T-helper 22 cell (primary cell): ENCODE measurements at regions not wholly inside any gene's neighbourhood (a gene's known extent, or its start where the extent isn't known, plus 50 kb on each side); places are given as distances from the start of the nearest gene placed in this dataset.

Experiments
- DNase-seq: peaks from one replicate; pipeline ENCODE4 v3.0.0-alpha.2; 2020; ENCODE audit warnings: low read depth

DNA sequence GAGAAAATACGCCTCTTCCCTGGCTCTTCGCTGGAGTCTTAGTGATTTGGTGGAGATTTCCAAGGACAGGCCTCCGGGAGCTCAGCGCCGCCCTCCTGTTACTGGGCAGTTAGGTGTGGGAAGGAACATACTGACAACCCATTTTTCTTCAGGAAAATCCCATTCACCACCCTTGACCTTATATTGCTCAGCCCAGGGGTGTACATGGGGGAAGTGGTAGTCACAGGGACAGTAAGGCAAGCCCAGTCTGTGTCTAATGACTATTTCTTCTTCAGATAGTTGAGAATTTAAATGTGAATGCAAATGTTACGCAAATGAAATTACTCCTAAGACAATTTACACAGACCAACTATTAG is 119.4 kb downstream of the UQCRFS1 start:
- DNase-seq = no peak

DNA sequence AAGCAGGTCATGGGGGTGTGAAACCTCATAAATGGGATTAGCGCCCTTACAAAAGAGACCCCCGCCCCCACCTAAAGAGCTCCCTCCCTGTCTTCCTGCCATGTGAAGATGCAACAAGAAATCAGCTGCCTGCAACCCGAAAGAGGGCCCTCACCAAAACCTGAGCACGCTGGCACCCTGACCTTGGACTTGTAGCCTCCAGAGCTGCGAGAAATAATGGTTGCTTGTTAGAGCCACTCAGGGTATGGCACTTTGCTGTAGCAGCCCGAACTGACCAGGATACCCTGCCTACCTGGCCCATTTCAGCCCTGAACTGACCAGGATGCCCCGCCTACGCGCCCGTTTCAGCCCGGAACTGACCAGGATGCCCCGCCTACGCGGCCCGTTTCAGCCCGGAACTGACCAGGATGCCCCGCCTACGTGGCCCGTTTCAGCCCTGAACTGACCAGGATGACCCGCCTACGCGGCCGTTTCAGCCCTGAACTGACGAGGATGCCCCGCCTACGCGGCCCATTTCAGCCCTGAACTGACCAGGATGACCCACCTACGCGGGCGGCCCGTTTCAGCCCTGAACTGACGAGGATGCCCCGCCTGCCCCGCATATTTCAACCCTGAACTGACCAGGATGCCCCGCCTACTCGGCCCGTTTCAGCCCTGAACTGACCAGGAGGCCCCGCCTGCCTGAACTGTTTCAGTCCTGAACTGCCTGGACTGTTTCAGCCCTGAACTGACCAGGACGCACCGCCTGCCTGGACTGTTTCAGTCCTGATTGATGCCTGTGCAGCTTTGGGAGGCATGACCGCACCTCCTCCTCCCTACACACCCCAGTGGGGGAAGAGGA is 120.0 kb downstream of the UQCRFS1 start:
- no peak for DNase-seq

DNA sequence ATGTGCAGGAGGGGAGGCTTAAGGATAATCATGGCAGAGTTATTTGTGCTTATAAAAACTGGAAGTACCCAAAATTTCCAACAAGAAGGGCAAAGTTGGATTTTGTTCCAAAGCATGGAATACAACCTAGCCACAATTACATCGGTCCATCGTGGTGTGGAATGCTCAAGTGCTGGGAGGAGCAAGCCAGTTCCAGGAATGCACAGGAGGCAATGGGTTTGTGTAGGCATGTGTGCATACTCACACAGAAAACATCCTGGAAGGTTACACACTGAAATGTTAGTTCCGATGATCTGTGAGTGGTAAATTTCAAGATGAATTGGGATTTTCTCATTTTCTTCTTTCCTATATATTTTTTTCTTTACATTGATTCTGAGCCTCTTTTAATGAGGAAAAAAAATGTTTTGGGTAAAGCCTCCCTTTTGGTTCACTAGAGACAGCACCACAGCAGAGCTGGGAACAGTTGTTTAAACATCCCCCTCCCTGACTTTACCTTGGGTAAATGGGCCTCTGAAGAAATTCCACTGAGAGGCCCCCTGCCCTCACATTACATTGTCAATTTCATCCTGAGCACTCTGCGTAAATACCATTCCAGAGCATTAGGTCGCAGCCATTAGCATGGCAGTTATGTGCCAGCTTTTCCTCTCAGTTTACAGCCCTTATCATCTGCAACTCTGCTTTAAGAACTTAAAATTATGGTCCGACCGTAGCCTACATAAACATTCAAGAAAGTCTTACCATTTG is 122.0 kb downstream of the UQCRFS1 start:
- no peak for DNase-seq

DNA sequence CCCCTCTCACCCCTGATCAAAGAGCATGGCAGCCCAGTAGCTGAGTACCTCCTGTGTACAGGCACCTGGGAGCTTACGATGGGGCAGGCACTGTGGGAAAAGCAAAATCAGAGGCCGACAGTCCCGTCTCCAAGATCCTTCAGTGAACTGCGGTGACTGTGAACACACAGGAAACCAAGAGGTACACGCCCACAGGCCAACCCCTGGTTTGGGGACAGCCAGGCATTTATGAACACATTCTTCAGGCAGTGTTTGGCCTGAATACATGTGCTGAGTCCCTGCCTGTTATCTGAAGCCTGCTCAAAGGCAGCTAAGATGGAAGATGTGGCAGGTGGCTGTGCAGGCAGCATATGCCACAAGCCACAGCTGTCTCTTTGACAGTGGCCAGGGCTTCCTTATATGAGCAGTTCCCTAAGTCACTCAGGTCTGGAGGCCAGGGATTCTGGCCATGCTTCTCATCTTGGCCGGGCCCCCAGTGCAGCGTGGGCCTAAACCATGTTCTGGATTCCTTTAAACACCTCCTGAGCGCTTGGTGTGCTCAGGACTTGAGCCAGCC is 123.6 kb downstream of the UQCRFS1 start:
- no peak for DNase-seq

DNA sequence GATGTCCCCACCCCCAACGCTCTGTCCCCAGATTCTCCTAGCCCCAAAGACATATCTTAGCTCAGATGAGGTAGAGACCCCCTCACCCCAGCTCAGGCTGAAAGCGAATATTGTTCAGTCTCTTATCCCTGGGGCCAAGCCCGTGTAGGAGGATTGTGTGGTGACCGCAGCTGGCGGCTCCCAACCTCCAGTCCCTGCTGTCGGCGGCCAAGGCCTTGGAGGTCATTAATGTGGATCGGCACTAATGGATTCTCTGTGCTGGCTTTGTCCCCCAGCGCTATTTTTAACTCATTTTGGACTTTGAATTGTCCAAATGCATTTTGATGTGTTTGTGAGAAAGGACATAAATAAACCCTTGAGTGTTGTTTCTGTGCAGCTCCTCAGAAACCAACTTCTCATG is 124.2 kb downstream of the UQCRFS1 start:
- DNase-seq = no peak

DNA sequence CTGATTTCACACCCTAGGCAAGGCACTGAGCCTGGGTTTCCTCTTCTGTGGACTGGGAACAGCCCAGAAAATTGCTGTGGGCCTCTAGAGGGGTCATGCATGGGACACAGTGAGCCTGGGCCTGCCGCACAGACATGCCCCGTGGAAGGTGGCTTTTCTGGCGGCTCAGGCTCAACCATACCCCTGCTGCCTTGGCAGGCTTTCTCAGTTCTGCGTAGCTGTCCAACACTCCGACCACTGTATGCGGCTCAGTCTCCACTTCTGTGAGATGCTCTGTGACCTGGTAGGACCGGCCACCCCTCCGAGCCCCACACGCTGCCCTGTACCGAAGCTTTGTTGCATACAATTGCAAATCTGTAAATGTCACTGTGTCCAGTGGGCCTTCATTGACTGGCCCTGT is 126.3 kb downstream of the UQCRFS1 start:
- DNase-seq = no peak

DNA sequence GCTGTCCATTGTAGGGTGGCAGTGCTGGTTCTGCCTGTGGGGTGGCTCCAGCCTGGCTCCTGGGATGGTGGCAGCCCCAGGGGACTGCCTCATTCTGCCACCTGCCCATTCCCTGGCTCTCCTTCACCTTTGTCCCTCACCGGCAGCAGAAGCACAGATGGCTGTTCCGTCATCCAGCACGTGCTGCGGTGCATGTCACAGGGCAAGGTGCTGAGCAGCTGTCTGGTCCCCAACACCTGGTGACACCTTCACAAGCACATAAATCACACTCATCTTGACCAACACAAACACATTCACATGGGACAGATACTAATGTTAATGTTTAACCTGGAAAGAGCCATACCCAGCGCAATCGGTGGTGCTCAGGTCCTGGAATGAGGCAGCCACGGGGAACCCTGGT is 126.8 kb downstream of the UQCRFS1 start:
- no peak for DNase-seq

DNA sequence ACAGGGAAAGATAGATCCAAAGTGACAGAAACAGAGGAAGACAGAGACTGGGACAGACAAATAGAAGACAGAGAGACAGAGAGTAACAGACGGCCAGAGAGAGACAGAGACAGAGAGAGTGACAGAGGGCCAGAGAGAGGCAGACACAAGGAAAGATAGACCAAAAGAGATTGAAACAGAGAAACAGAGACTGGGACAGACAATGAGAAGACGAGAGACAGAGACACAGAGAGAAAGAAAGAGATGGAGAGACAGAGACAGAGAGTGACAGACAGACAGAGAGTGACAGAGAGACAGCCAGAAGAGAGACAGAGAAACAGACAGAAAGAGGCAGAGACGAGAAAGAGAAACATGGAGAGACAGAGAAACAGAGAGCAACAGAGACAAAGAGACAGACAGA is 127.3 kb downstream of the UQCRFS1 start:
- no peak for DNase-seq

DNA sequence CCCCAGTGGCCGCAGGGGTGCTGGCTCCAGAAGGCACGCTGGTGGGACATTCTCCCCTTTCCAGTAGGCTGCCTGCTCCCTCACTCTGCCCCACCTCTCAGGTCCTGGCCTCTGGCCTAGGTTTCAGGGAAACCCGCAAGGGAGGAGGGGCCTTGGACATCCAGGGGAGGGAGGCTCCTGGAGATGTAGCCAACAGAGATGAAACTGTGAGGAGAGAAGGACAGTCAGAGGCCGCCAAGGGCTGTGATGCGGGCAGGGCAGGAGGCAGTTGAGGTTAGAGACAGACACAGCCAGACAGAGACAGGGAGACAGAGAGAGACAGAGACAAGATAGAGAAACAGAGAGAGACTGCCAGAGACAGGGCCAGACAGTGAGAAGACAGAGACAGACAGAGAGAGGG is 127.7 kb downstream of the UQCRFS1 start:
- DNase-seq = no peak

DNA sequence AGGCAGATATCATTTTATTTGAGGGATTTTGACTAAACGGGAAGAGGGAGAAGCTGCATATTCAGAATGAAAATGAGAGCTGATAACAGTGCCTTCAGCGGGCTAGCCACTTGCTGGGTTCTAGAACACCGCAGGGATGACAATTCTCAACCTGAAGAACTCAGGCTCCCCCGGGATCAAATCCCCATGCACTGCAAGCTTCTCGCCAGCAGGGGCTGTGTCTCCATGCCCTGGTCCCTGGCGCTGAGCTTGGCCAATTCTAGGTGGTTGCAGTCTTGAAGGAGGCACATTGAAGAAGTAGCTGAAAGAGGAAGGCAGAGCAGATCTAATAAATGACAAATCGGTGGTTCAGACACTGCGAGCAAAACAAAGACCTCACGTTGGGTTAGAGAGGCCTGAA is 128.7 kb downstream of the UQCRFS1 start:
- DNase-seq = no peak

DNA sequence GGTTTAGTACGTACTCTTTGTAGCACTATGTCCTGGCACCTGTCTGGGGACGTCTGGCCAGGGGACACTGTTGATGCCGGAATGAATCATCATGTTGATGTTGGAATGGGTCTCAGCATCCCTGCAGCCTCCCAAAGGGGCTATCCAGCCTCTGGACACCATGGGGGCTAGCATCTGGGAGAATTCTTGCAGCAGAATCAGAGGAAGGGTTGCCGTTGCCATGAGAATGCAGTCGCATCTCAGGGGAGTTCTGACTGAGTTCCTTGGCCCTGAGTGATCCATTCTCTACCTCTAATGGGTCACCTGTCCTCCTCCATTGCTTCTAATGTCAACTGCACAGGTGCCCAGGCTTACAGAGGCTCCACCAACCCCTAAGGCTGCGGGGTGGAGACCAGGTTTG is 129.1 kb downstream of the UQCRFS1 start:
- DNase-seq = no peak

DNA sequence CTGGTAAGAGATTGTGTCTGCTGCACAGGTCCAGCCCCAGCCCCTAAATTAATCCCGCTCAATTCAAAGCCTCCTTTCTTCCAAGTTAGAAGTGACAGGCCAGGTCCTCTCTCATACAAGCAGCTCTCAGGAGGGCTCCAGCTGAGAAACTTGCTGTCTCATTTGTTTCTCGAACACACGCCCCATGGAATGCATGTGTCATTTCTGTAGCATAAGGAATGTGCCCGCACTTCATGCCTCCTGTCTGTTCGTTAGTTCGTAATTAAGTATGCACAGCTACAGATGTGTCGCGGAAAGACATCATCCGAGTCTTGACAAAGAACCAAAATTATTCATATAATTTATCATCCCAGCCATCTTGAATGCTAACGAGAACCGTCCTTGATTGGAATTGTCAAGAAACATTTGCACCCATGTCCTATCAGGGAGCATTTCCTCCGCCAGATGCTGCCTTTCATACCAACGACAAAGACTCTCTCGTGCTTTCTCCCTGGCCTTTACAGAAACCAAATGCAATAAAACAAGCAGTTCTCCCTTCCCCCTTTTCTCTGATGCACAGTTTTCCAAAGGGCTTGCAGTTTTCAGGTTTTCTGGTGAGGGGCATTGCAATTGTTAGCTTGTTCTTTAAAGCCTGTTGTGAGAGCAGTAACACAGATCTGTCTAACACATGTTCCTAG is 133.5 kb downstream of the UQCRFS1 start:
- no peak for DNase-seq

DNA sequence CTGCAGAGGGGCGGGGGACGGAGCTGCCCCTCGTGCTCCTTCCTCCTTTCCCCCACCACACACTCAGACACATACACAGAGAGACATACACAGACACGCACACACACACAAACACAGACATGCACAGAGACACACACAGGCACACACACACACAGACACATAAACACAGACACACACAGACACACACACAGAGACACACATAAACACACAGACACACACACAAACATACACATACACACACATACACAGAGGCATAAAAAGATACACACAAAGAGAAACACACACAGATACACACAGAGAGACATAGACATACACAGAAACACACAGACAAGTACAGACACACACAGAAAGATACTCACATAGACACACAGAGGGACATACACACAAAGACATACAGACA is 136.0 kb downstream of the UQCRFS1 start:
- no peak for DNase-seq

DNA sequence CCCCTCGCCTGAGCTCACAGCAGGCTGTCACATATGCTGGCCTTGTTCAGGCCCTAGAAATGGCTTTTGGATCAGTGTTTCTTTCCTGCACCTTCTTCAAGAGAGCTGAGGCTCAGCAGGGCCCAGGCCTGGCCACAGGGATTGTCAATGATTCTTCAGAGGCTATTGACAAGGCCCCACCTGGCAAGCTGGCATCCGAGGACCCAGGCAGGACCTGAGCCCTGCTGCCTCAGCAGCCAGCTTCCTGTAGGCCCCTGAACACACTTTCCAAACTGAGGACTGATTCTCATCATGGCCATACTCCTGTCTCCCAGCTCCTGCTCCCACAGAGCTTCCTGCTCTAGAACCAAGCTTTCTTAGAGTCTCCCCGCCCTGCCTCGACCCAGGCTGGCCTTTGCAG is 136.8 kb downstream of the UQCRFS1 start:
- no peak for DNase-seq

DNA sequence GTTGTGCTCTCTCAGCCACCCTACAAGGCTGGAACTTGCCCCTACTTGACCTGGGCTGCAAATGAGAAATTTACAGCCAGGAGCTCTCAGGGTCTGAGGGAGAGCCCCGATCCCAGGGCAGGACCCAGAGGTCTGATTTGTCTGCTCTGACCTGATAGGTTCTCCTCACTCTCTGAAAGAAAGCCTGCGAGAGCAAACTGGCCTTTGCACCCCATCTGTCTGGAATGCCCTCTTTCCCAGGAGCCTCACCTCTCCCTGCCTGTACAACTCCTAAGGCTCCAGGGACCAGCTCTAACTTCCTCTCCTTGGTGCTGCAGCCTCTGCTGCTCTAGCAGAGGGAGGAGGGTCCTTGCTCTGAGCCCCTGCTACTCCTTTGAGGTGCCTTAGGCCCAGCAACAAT is 137.8 kb downstream of the UQCRFS1 start:
- no peak for DNase-seq

DNA sequence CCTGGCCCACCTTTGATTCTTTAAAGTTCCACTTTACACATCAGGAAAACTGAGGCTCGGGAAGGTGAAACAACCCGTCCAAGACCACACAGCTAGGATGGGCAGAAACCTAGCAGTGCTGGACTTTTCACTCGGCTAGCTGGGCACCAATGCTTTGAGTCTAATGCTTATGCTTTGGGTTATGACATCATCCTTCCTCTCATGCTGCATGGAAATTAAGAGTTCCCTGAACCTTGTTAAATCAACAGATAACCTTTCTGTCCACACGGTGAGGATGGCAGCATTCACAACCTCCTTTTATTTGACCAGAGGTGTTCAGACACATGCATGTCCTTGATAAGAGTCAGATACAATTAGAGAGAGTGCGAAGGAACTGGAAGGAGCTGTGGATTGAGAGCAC is 138.4 kb downstream of the UQCRFS1 start:
- DNase-seq = no peak

DNA sequence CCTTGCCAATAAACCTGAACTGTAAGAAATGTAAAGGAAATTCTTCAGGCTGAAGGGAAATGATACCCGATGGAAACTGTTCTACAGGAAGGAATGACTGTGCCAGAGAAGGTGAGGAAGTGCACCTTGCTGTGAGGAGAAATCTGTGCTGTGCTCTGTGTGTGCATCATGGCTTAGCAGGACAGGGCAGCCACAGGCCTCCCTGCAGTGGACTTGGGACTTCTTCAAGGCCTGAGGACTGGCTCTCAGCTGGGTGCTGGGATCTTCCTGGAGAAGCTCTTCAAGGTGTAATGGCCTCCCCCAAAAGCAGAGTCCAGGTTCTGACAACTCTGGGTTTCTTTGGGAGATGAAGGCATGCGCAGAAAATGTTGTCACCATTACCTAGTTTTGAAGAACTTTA is 145.1 kb downstream of the UQCRFS1 start:
- DNase-seq = no peak

DNA sequence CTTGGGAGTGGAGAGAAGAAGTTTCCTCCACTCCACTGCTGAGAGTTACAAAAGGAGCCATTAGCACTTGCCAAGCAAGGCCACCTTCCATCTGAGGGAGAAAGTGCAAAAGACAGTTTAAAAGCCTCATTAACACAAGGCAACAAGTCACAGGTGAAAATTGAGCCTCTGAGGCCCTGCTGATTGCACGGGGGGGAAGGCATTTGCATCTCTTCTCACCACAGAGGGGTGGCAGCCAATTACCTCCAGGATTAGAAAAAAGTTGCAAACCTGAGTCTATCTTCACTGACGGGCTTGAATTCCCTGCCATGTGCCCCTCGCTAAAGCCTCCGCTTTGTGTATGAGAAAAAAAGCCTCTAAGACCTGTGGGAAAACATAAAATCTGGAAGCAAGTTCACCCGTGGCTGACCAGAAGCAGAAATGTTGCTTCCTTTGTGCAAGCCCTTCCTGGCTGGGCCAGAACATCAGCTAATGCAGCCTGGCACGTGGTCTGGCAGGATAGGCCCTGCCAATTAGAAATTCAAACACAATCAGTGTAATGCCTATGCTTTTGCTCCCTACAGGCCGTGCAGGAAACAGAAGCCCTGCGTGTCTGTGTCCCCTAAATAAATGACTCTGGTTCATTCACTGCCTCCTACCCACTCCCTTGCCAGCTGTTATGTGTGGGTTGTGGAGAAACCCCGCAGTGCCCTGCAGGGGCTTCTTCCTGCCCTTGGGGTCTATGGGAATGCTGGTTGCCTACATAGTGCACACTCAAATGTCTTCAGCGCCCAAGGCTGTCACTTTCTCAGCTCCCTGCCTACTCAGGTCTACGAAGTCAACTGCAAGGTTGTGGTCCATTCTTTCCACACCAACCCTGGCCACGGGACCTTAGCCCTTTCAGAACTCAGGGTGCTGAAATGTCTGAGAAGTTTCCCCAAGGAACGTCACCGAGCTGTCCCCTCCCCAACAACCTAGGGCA is 150.2 kb downstream of the UQCRFS1 start:
- DNase-seq = no peak

DNA sequence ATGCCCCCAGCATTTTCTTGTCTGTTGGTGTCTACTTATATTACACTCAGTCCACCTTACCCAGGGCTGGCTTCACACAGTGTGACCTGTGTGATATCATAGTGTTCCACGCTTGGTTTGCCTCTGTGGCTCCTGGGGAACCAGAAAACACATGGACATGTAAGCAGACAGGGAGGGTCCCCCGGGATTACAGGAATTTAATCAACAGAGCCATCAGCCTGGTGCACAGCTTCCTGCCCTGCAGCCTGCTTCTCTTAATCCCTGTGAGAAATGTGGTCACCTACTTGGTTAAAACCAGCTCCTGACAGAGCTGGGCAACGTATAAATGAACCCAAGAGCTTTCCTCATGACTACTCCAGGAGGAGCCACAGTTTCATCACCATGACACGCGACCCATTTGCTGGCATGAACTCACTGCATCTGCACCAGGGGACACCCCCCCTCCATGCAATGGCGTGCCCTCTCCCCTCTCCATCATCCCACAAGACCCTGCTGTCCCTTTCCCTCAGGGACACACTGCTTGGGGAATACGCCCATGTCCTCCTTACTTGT is 152.1 kb downstream of the UQCRFS1 start:
- no peak for DNase-seq

DNA sequence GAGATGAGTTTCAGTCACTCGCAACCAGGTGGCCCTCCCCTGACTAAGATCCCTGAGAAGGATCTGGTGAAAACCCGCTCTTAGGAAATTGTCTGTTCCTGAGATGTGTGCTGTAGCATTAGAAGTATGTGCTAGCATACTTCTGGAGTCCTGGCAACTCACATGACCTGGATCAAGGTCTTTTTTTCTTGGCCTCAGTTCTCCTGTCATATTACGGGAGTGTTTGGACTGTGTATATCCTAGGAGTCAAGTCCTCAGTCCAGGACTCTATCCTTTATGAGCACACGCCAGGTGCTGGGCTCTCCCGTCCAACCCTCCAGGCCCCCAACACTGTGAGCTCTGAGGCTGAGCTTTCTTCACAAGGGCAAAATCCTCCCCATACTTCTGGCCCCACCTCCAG is 156.4 kb downstream of the UQCRFS1 start:
- DNase-seq = no peak

DNA sequence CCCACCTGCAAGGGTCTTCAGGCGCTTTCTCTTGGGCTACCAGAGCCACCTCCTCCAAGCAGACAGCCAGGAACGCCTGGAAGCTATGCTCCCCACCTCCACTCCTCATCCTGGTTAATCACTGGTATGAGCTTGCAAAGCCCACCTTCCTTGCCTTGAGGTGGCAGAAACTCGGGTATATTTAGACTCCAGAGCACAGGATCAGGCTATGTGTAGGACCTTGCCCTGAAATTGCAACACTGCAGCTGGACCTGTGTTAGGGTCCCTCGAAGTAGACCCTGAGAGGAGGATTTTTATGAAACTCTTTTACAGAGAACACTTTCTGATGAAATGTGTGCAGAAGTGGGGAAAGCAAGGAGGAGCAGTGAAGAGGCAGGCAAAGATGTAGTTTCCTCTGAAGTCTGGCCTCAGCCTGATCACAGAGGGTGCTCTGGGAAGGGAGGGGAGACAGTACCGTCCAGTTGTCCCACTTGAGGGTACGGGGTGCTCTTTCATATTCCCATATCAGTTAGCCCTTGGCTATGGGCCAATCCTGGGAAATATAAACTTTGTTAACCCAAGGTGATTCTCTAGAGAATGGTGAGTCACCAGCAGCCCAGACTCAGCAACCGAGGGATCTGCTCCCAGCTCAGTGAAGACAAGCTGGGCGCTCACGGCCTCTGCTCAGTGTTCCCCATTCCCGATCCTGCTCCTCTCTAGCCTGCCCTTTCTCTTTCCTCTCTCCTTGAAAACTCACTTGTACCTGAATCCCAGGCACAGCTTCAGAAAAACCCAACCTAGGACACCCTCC is 157.9 kb downstream of the UQCRFS1 start:
- DNase-seq = no peak
